WTC11 (cell line): ENCODE measurements at regions not wholly inside any gene's neighbourhood (a gene's known extent, or its start where the extent isn't known, plus 50 kb on each side); places are given as distances from the start of the nearest gene placed in this dataset.

Source experiments
- ATAC-seq: fragments of 200-7000 bp; cut with Tn5 transposase; 2 replicates; pipeline ENCODE4 v1.10.0; 2021; ENCODE audit warnings: mild to moderate bottlenecking, moderate library complexity
- CTCF ChIA-PET: fragments of 300-600 bp; sonication (Branson Sonifier 250); formaldehyde crosslinking; loops from one replicate; lab custom pipeline; 2021; ENCODE audit warnings: antibody characterized with exemption; lab: Charles Lee
- POLR2A ChIA-PET: fragments of 350-600 bp; sonication (Branson Sonifier 250); formaldehyde crosslinking; loops from one replicate; lab custom pipeline; 2021; ENCODE audit warnings: antibody characterized with exemption; lab: Charles Lee
- DNase-seq: peaks from one replicate; pipeline ENCODE4 v3.0.0; 2021; ENCODE audit warnings: low spot score
- H3K27ac Mint-ChIP-seq: 2 replicates; pipeline ENCODE4 v1.8.0; 2021; ENCODE audit warnings: mixed read lengths
- H3K27me3 Mint-ChIP-seq: 2 replicates; pipeline ENCODE4 v1.8.0; 2021; ENCODE audit warnings: low read depth, mild to moderate bottlenecking, moderate library complexity, mixed read lengths
- H3K36me3 Mint-ChIP-seq: 2 replicates; pipeline ENCODE4 v1.8.0; 2021; ENCODE audit warnings: mixed read lengths
- H3K4me1 Mint-ChIP-seq: 2 replicates; pipeline ENCODE4 v1.8.0; 2022; ENCODE audit warnings: mixed read lengths
- H3K4me3 Mint-ChIP-seq: 2 replicates; pipeline ENCODE4 v1.8.0; 2021; ENCODE audit warnings: mild to moderate bottlenecking, moderate library complexity, mixed read lengths
- H3K9me3 Mint-ChIP-seq: 2 replicates; pipeline ENCODE4 v1.8.0; 2021; ENCODE audit warnings: mixed read lengths
- AFF4 ChIP-seq: sonication (generic); formaldehyde crosslinking; IDR thresholded peaks from 2 replicates; pipeline ENCODE4 v1.8.1; 2023; ENCODE audit warnings: mild to moderate bottlenecking, missing genetic modification reagents, borderline replicate concordance
- ARID4B ChIP-seq: sonication (generic); formaldehyde crosslinking; IDR thresholded peaks from 2 replicates; pipeline ENCODE4 v1.8.0; 2023; ENCODE audit warnings: missing genetic modification reagents, mild to moderate bottlenecking, borderline replicate concordance
- FOXP1 ChIP-seq: sonication (generic); formaldehyde crosslinking; IDR thresholded peaks from 2 replicates; pipeline ENCODE4 v1.8.0; 2022; ENCODE audit warnings: missing genetic modification reagents, mild to moderate bottlenecking, moderate library complexity, borderline replicate concordance
- HMGA2 ChIP-seq: fragments of 250-450 bp; sonication (Bioruptor Pico); IDR thresholded peaks from 2 replicates; pipeline ENCODE4 v1.4.0; 2021; ENCODE audit warnings: mild to moderate bottlenecking, moderate library complexity
- KAT7 ChIP-seq: sonication (generic); formaldehyde crosslinking; IDR thresholded peaks from 2 replicates; pipeline ENCODE4 v1.8.1; 2023; ENCODE audit warnings: missing genetic modification reagents, mild to moderate bottlenecking, borderline replicate concordance
- NFATC4 ChIP-seq: fragments of 250-450 bp; sonication (Bioruptor Pico); IDR thresholded peaks from 2 replicates; pipeline ENCODE4 v1.9.0; 2021; ENCODE audit warnings: mild to moderate bottlenecking
- NR1H2 ChIP-seq: sonication (generic); formaldehyde crosslinking; IDR thresholded peaks from 2 replicates; pipeline ENCODE4 v1.9.0; 2021; ENCODE audit warnings: mild to moderate bottlenecking, moderate library complexity, missing genetic modification reagents
- NR2C2 ChIP-seq: sonication (generic); formaldehyde crosslinking; IDR thresholded peaks from 2 replicates; pipeline ENCODE4 v1.8.0; 2022; ENCODE audit warnings: mild to moderate bottlenecking, missing genetic modification reagents
- RORB ChIP-seq: fragments of 250-450 bp; sonication (Bioruptor Pico); IDR thresholded peaks from 2 replicates; pipeline ENCODE4 v1.9.0; 2021; ENCODE audit warnings: mild to moderate bottlenecking
- SMAD3 ChIP-seq: sonication (generic); formaldehyde crosslinking; IDR thresholded peaks from 2 replicates; pipeline ENCODE4 v1.8.0; 2022; ENCODE audit warnings: missing genetic modification reagents, mild to moderate bottlenecking, borderline replicate concordance
- USF1 ChIP-seq: sonication (generic); formaldehyde crosslinking; IDR thresholded peaks from 2 replicates; pipeline ENCODE4 v1.8.0; 2022; ENCODE audit warnings: mild to moderate bottlenecking, missing genetic modification reagents
- ZNF317 ChIP-seq: sonication (generic); formaldehyde crosslinking; IDR thresholded peaks from 2 replicates; pipeline ENCODE4 v1.8.1; 2023; ENCODE audit warnings: low read depth, mild to moderate bottlenecking, moderate library complexity, missing genetic modification reagents, borderline replicate concordance
- ZNF416 ChIP-seq: fragments of 250-450 bp; sonication (Bioruptor Pico); IDR thresholded peaks from 2 replicates; pipeline ENCODE4 v1.9.0; 2021; ENCODE audit warnings: mild to moderate bottlenecking, inconsistent platforms
- TF ChIP-seq, protein P1 (sequence below): sonication (generic); formaldehyde crosslinking; IDR thresholded peaks from 2 replicates; pipeline ENCODE4 v1.8.1; 2022; ENCODE audit warnings: mild to moderate bottlenecking, missing genetic modification reagents, moderate library complexity, borderline replicate concordance
- TF ChIP-seq, protein P2 (sequence below): fragments of 250-450 bp; sonication (Bioruptor Pico); IDR thresholded peaks from 2 replicates; pipeline ENCODE4 v1.8.0; 2021; ENCODE audit warnings: mild to moderate bottlenecking
- TF ChIP-seq, protein P3 (sequence below): sonication (generic); formaldehyde crosslinking; IDR thresholded peaks from 2 replicates; pipeline ENCODE4 v1.8.0; 2022; ENCODE audit warnings: missing genetic modification reagents
- TF ChIP-seq, protein P4 (sequence below): sonication (generic); formaldehyde crosslinking; IDR thresholded peaks from 2 replicates; pipeline ENCODE4 v1.8.0; 2022; ENCODE audit warnings: mild to moderate bottlenecking, missing genetic modification reagents
- TF ChIP-seq, protein P5 (sequence below): sonication (generic); formaldehyde crosslinking; IDR thresholded peaks from 2 replicates; pipeline ENCODE4 v1.8.1; 2022; ENCODE audit warnings: low read depth, missing genetic modification reagents, borderline replicate concordance

DNA sequence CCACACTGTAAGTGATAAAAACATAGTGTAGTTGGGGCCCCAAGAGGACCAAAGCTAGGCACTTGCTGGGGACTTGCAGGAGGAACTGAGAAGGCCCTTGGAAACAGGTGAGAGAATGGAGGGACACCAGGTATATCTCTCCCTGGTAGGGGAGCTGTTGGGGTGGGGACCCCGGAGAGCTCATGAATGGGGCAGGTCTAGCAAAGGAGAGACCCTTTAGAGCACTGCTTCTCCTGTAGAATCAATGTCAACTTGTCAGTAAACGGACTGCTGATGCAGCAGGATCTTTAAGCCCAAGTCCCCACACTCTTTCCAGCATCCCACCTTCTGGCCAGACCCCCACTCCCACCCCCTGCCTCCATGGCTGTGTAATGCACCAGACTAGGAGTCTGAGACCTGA is 109.6 kb upstream of the THY1 start (continued):
- TF ChIP-seq, protein P1, sequence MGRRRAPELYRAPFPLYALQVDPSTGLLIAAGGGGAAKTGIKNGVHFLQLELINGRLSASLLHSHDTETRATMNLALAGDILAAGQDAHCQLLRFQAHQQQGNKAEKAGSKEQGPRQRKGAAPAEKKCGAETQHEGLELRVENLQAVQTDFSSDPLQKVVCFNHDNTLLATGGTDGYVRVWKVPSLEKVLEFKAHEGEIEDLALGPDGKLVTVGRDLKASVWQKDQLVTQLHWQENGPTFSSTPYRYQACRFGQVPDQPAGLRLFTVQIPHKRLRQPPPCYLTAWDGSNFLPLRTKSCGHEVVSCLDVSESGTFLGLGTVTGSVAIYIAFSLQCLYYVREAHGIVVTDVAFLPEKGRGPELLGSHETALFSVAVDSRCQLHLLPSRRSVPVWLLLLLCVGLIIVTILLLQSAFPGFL = no peak
- TF ChIP-seq, protein P2, sequence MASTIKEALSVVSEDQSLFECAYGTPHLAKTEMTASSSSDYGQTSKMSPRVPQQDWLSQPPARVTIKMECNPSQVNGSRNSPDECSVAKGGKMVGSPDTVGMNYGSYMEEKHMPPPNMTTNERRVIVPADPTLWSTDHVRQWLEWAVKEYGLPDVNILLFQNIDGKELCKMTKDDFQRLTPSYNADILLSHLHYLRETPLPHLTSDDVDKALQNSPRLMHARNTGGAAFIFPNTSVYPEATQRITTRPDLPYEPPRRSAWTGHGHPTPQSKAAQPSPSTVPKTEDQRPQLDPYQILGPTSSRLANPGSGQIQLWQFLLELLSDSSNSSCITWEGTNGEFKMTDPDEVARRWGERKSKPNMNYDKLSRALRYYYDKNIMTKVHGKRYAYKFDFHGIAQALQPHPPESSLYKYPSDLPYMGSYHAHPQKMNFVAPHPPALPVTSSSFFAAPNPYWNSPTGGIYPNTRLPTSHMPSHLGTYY (CRISPR knock-in tag) = no peak
- TF ChIP-seq USF1 (CRISPR knock-in tag) (no peak), FOXP1 (CRISPR knock-in tag) (no peak), NFATC4 (no peak)
- TF ChIP-seq, all 79 proteins: peak for 0

GRCh38 chr11:119531623-119532022 is 108.7 kb upstream of the THY1 start:
- DNase-seq = no peak
- CTCF ChIA-PET = interaction anchor here (0.8 to 3.1 kb wide), 5 partner anchors 8 to 110 kb away, joined by 3 to 20 read pairs (median 3); no protein-coding TSS in a partner anchor
- POLR2A ChIA-PET = no interaction called here

More at GRCh38 chr11:119531623-119532022, 108.7 kb upstream of the THY1 start:
- no peaks in the 10 kb centered on the region for H3K36me3 Mint-ChIP-seq
- peaks cover 13% of the 10 kb centered on the region; the same call in 1 of the 2 replicates for H3K27me3 Mint-ChIP-seq
- TF ChIP-seq, protein P3, sequence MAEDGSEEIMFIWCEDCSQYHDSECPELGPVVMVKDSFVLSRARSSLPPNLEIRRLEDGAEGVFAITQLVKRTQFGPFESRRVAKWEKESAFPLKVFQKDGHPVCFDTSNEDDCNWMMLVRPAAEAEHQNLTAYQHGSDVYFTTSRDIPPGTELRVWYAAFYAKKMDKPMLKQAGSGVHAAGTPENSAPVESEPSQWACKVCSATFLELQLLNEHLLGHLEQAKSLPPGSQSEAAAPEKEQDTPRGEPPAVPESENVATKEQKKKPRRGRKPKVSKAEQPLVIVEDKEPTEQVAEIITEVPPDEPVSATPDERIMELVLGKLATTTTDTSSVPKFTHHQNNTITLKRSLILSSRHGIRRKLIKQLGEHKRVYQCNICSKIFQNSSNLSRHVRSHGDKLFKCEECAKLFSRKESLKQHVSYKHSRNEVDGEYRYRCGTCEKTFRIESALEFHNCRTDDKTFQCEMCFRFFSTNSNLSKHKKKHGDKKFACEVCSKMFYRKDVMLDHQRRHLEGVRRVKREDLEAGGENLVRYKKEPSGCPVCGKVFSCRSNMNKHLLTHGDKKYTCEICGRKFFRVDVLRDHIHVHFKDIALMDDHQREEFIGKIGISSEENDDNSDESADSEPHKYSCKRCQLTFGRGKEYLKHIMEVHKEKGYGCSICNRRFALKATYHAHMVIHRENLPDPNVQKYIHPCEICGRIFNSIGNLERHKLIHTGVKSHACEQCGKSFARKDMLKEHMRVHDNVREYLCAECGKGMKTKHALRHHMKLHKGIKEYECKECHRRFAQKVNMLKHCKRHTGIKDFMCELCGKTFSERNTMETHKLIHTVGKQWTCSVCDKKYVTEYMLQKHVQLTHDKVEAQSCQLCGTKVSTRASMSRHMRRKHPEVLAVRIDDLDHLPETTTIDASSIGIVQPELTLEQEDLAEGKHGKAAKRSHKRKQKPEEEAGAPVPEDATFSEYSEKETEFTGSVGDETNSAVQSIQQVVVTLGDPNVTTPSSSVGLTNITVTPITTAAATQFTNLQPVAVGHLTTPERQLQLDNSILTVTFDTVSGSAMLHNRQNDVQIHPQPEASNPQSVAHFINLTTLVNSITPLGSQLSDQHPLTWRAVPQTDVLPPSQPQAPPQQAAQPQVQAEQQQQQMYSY (CRISPR knock-in tag) = no peak
- TF ChIP-seq ZNF416 (CRISPR knock-in tag) (no peak), ARID4B (no peak), AFF4 (no peak), KAT7 (CRISPR knock-in tag) (no peak), HMGA2 (CRISPR knock-in tag) (no peak), NR2C2 (no peak), NFATC4 (no peak), NR1H2 (CRISPR knock-in tag) (no peak), ZNF317 (no peak), RORB (CRISPR knock-in tag) (no peak), SMAD3 (CRISPR knock-in tag) (no peak)
- TF ChIP-seq, protein P4, sequence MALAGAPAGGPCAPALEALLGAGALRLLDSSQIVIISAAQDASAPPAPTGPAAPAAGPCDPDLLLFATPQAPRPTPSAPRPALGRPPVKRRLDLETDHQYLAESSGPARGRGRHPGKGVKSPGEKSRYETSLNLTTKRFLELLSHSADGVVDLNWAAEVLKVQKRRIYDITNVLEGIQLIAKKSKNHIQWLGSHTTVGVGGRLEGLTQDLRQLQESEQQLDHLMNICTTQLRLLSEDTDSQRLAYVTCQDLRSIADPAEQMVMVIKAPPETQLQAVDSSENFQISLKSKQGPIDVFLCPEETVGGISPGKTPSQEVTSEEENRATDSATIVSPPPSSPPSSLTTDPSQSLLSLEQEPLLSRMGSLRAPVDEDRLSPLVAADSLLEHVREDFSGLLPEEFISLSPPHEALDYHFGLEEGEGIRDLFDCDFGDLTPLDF = no peak
- TF ChIP-seq, protein P5, sequence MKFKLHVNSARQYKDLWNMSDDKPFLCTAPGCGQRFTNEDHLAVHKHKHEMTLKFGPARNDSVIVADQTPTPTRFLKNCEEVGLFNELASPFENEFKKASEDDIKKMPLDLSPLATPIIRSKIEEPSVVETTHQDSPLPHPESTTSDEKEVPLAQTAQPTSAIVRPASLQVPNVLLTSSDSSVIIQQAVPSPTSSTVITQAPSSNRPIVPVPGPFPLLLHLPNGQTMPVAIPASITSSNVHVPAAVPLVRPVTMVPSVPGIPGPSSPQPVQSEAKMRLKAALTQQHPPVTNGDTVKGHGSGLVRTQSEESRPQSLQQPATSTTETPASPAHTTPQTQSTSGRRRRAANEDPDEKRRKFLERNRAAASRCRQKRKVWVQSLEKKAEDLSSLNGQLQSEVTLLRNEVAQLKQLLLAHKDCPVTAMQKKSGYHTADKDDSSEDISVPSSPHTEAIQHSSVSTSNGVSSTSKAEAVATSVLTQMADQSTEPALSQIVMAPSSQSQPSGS = no peak
- H3K4me3 Mint-ChIP-seq = no peak overlapping the region
- no peaks in the 10 kb centered on the region for H3K9me3 Mint-ChIP-seq
- H3K4me1 Mint-ChIP-seq = peaks cover 6% of the 10 kb centered on the region
- H3K27ac Mint-ChIP-seq = no peak overlapping the region
- no peak for ATAC-seq
